ENCODE measurements at regions not wholly inside any gene's neighbourhood (a gene's known extent, or its start where the extent isn't known, plus 50 kb on each side); places are given as distances from the start of the nearest gene placed in this dataset.
A peak's percentile ranks its signal among the peaks of the same experiment; 100 is the strongest.

- H3K9ac ChIP-seq (ENCODE audit: low read depth, low read length) = no peak overlapping the region
- peaks cover 3% of the 10 kb centered on the region for H3K4me1 ChIP-seq (ENCODE audit: control insufficient read depth, insufficient read depth, low read length)
- H3K36me3 ChIP-seq (ENCODE audit: control insufficient read depth, insufficient read depth, low read length) = no peaks in the 10 kb centered on the region
- H3K9me3 ChIP-seq (ENCODE audit: control insufficient read depth, insufficient read depth, low read length) = no peaks in the 10 kb centered on the region
- H3K4me3 ChIP-seq (ENCODE audit: low read depth, low read length) = no peak overlapping the region
- peaks cover 5% of the 10 kb centered on the region for H3K27me3 ChIP-seq (ENCODE audit: control insufficient read depth, insufficient read depth, low read length)
Measured at GRCh38 chr10:117725993-117726392, 183.4 kb downstream of the EMX2 start.

- Histone ChIP-seq H3K9ac (ENCODE audit: low read depth, low read length) (no peak overlapping the region), H3K36me3 (ENCODE audit: control insufficient read depth, insufficient read depth, low read length) (no peaks in the 10 kb centered on the region), H3K9me3 (ENCODE audit: control insufficient read depth, insufficient read depth, low read length) (no peaks in the 10 kb centered on the region), H3K4me1 (ENCODE audit: control insufficient read depth, insufficient read depth, low read length) (peaks cover 3% of the 10 kb centered on the region), H3K27me3 (ENCODE audit: control insufficient read depth, insufficient read depth, low read length) (peaks cover 3% of the 10 kb centered on the region), H3K4me3 (ENCODE audit: low read depth, low read length) (no peak overlapping the region)
Measured at GRCh38 chr10:117726596-117727295, 184.2 kb downstream of the EMX2 start.

GRCh38 chr10:117727421-117727820 is 184.9 kb downstream of the EMX2 start:
- peaks cover 3% of the 10 kb centered on the region for H3K27me3 ChIP-seq (ENCODE audit: control insufficient read depth, insufficient read depth, low read length)
- H3K4me3 ChIP-seq (ENCODE audit: low read depth, low read length) = no peak overlapping the region
- no peak overlapping the region for H3K9ac ChIP-seq (ENCODE audit: low read depth, low read length)
- no peaks in the 10 kb centered on the region for H3K4me1 ChIP-seq (ENCODE audit: control insufficient read depth, insufficient read depth, low read length)
- no peaks in the 10 kb centered on the region for H3K36me3 ChIP-seq (ENCODE audit: control insufficient read depth, insufficient read depth, low read length)
- H3K9me3 ChIP-seq (ENCODE audit: control insufficient read depth, insufficient read depth, low read length) = no peaks in the 10 kb centered on the region

GRCh38 chr10:117728087-117728486 is 185.5 kb downstream of the EMX2 start:
- H3K36me3 ChIP-seq (ENCODE audit: control insufficient read depth, insufficient read depth, low read length) = no peaks in the 10 kb centered on the region
- H3K27me3 ChIP-seq (ENCODE audit: control insufficient read depth, insufficient read depth, low read length) = peaks cover 3% of the 10 kb centered on the region
- H3K9me3 ChIP-seq (ENCODE audit: control insufficient read depth, insufficient read depth, low read length) = no peaks in the 10 kb centered on the region

GRCh38 chr10:117729156-117729555 is 186.6 kb downstream of the EMX2 start:
- H3K27me3 ChIP-seq (ENCODE audit: control insufficient read depth, insufficient read depth, low read length) = peaks cover 12% of the 10 kb centered on the region
- H3K4me3 ChIP-seq (ENCODE audit: low read depth, low read length) = no peak overlapping the region
- H3K9ac ChIP-seq (ENCODE audit: low read depth, low read length) = no peak overlapping the region
- H3K4me1 ChIP-seq (ENCODE audit: control insufficient read depth, insufficient read depth, low read length) = no peaks in the 10 kb centered on the region
- H3K9me3 ChIP-seq (ENCODE audit: control insufficient read depth, insufficient read depth, low read length) = no peaks in the 10 kb centered on the region
- H3K36me3 ChIP-seq (ENCODE audit: control insufficient read depth, insufficient read depth, low read length) = no peaks in the 10 kb centered on the region

More at GRCh38 chr10:117728087-117728486, 185.5 kb downstream of the EMX2 start:
- Histone ChIP-seq H3K9ac (ENCODE audit: low read depth, low read length) (no peak overlapping the region), H3K4me1 (ENCODE audit: control insufficient read depth, insufficient read depth, low read length) (no peaks in the 10 kb centered on the region), H3K4me3 (ENCODE audit: low read depth, low read length) (no peak overlapping the region)

- Histone ChIP-seq H3K27me3 (ENCODE audit: control insufficient read depth, insufficient read depth, low read length) (peaks cover 33% of the 10 kb centered on the region), H3K9ac (ENCODE audit: low read depth, low read length) (no peak overlapping the region), H3K9me3 (ENCODE audit: control insufficient read depth, insufficient read depth, low read length) (no peaks in the 10 kb centered on the region), H3K4me1 (ENCODE audit: control insufficient read depth, insufficient read depth, low read length) (no peaks in the 10 kb centered on the region), H3K4me3 (ENCODE audit: low read depth, low read length) (no peak overlapping the region), H3K36me3 (ENCODE audit: control insufficient read depth, insufficient read depth, low read length) (no peaks in the 10 kb centered on the region)
Measured at GRCh38 chr10:117731121-117731791, 188.7 kb downstream of the EMX2 start.

- Histone ChIP-seq H3K9me3 (ENCODE audit: control insufficient read depth, insufficient read depth, low read length) (no peaks in the 10 kb centered on the region), H3K36me3 (ENCODE audit: control insufficient read depth, insufficient read depth, low read length) (no peaks in the 10 kb centered on the region), H3K4me1 (ENCODE audit: control insufficient read depth, insufficient read depth, low read length) (no peaks in the 10 kb centered on the region), H3K9ac (ENCODE audit: low read depth, low read length) (no peak overlapping the region), H3K4me3 (ENCODE audit: low read depth, low read length) (peak overlapping the region; percentile 62), H3K27me3 (ENCODE audit: control insufficient read depth, insufficient read depth, low read length) (peaks cover 64% of the 10 kb centered on the region)
Measured at GRCh38 chr10:117734731-117735405, 192.3 kb downstream of the EMX2 start.

- H3K36me3 ChIP-seq (ENCODE audit: control insufficient read depth, insufficient read depth, low read length) = no peaks in the 10 kb centered on the region
- no peaks in the 10 kb centered on the region for H3K9me3 ChIP-seq (ENCODE audit: control insufficient read depth, insufficient read depth, low read length)
- H3K27me3 ChIP-seq (ENCODE audit: control insufficient read depth, insufficient read depth, low read length) = peaks cover 65% of the 10 kb centered on the region
- H3K4me3 ChIP-seq (ENCODE audit: low read depth, low read length) = no peak overlapping the region
- no peak overlapping the region for H3K9ac ChIP-seq (ENCODE audit: low read depth, low read length)
- no peaks in the 10 kb centered on the region for H3K4me1 ChIP-seq (ENCODE audit: control insufficient read depth, insufficient read depth, low read length)
Measured at GRCh38 chr10:117736655-117737054, 194.1 kb downstream of the EMX2 start.

GRCh38 chr10:117740088-117740487 is 197.5 kb downstream of the EMX2 start:
- H3K9ac ChIP-seq (ENCODE audit: low read depth, low read length) = no peak overlapping the region
- H3K27me3 ChIP-seq (ENCODE audit: control insufficient read depth, insufficient read depth, low read length) = peaks cover 46% of the 10 kb centered on the region
- no peaks in the 10 kb centered on the region for H3K36me3 ChIP-seq (ENCODE audit: control insufficient read depth, insufficient read depth, low read length)
- H3K4me3 ChIP-seq (ENCODE audit: low read depth, low read length) = no peak overlapping the region
- no peaks in the 10 kb centered on the region for H3K4me1 ChIP-seq (ENCODE audit: control insufficient read depth, insufficient read depth, low read length)
- H3K9me3 ChIP-seq (ENCODE audit: control insufficient read depth, insufficient read depth, low read length) = no peaks in the 10 kb centered on the region

- Histone ChIP-seq H3K27me3 (ENCODE audit: control insufficient read depth, insufficient read depth, low read length) (peaks cover 40% of the 10 kb centered on the region), H3K9me3 (ENCODE audit: control insufficient read depth, insufficient read depth, low read length) (no peaks in the 10 kb centered on the region), H3K4me3 (ENCODE audit: low read depth, low read length) (no peak overlapping the region), H3K36me3 (ENCODE audit: control insufficient read depth, insufficient read depth, low read length) (no peaks in the 10 kb centered on the region), H3K9ac (ENCODE audit: low read depth, low read length) (no peak overlapping the region), H3K4me1 (ENCODE audit: control insufficient read depth, insufficient read depth, low read length) (no peaks in the 10 kb centered on the region)
Measured at GRCh38 chr10:117740691-117741222, 198.2 kb downstream of the EMX2 start.

- no peaks in the 10 kb centered on the region for H3K36me3 ChIP-seq (ENCODE audit: control insufficient read depth, insufficient read depth, low read length)
- peaks cover 32% of the 10 kb centered on the region for H3K27me3 ChIP-seq (ENCODE audit: control insufficient read depth, insufficient read depth, low read length)
Measured at GRCh38 chr10:117741524-117741923, 199.0 kb downstream of the EMX2 start.

More at GRCh38 chr10:117741524-117741923, 199.0 kb downstream of the EMX2 start:
- H3K4me1 ChIP-seq (ENCODE audit: control insufficient read depth, insufficient read depth, low read length) = no peaks in the 10 kb centered on the region
- H3K4me3 ChIP-seq (ENCODE audit: low read depth, low read length) = no peak overlapping the region
- no peak overlapping the region for H3K9ac ChIP-seq (ENCODE audit: low read depth, low read length)
- H3K9me3 ChIP-seq (ENCODE audit: control insufficient read depth, insufficient read depth, low read length) = no peaks in the 10 kb centered on the region
